HepG2 (cell line): ENCODE measurements at regions not wholly inside any gene's neighbourhood (a gene's known extent, or its start where the extent isn't known, plus 50 kb on each side); places are given as distances from the start of the nearest gene placed in this dataset.

Experiments
- ATAC-seq: fragments of 200-7000 bp; cut with Tn5 transposase; 3 replicates; pipeline ENCODE4 v1.9.1; 2020; ENCODE audit warnings: mild to moderate bottlenecking, moderate library complexity
- BruUV-seq: library from RNA; stranded (reverse); fragments of 400-500 nt; replicated peaks from 2 replicates; lab custom pipeline; 2021; lab: Mats Ljungman, UMichigan
- CTCF ChIA-PET: fragments of 300-600 bp; formaldehyde crosslinking; extraction: SDS; loops from one replicate; lab custom pipeline; 2021; ENCODE audit warnings: low total read pairs, inconsistent platforms, low intra/inter-chr PET ratio; lab: Yijun Ruan, JAX
- POLR2A ChIA-PET: fragments of 350-600 bp; sonication (Branson Sonifier 250); formaldehyde crosslinking; loops from one replicate; lab custom pipeline; 2020; ENCODE audit warnings: antibody characterized with exemption, inconsistent platforms; lab: Yijun Ruan, JAX
- DNase-seq: peaks from one replicate; pipeline ENCODE4 v3.0.0-alpha.2; 2015; ENCODE audit warnings: low spot score
- FAIRE-seq: peaks from 3 replicates; lab custom pipeline; 2011; peaks lifted over from hg19 to GRCh38; lab: Jason Lieb, UNC
- H2AFZ ChIP-seq: one replicate; pipeline ENCODE4 v1.6.1; 2011; ENCODE audit warnings: low read length, inconsistent platforms
- H3K27ac ChIP-seq: fragments of 300-600 bp; 3 replicates; pipeline ENCODE4 v1.8.0; 2011; ENCODE audit warnings: mixed run types, mild to moderate bottlenecking, mixed read lengths, low read length, inconsistent platforms; ENCODE audit not compliant: insufficient read depth; ENCODE audit errors: extremely low read length
- H3K27me3 ChIP-seq, 2 experiments: fragments of 200-600 bp in 1 of 2; 2 replicates in 1 of 2; 3 replicates in 1 of 2; pipeline versions ENCODE4 v1.6.0 to v1.8.0; 2011; ENCODE audit warnings: low read length in 2 of 2, mild to moderate bottlenecking in 2 of 2, moderate library complexity in 2 of 2, inconsistent platforms in 1 of 2; ENCODE audit not compliant: insufficient read depth in 2 of 2, control insufficient read depth in 1 of 2
- H3K36me3 ChIP-seq, 2 experiments: fragments of 200-600 bp in 1 of 2; replicated peaks in 1 of 2; 2 replicates in 1 of 2; 3 replicates in 1 of 2; pipeline versions ENCODE4 v1.5.1 to v1.8.0; 2011; ENCODE audit warnings: low read length in 2 of 2, inconsistent platforms in 1 of 2; ENCODE audit not compliant: insufficient read depth in 2 of 2, control insufficient read depth in 1 of 2
- H3K4me1 ChIP-seq: 2 replicates; pipeline ENCODE4 v1.5.1; 2012; ENCODE audit warnings: low read length, inconsistent platforms; ENCODE audit not compliant: insufficient read depth
- H3K4me2 ChIP-seq: 2 replicates; pipeline ENCODE4 v1.6.0; 2011; ENCODE audit warnings: low read depth, low read length, inconsistent platforms
- H3K4me3 ChIP-seq, 3 experiments: fragments of 200-600 bp in 1 of 3; sonication (generic), shearing (Covaris generic) in 1 of 3; replicated peaks in 1 of 3; 2 replicates each; pipeline ENCODE4 v1.5.1; 2011 to 2016; ENCODE audit warnings: low read length in 3 of 3, inconsistent platforms in 2 of 3, low read depth in 2 of 3, mild to moderate bottlenecking in 2 of 3, control low read depth in 1 of 3, mixed read lengths in 1 of 3; ENCODE audit not compliant: insufficient read depth in 1 of 3
- H3K79me2 ChIP-seq: one replicate; pipeline ENCODE4 v1.6.1; 2011; ENCODE audit warnings: low read length, inconsistent platforms; ENCODE audit not compliant: insufficient read depth
- H3K9ac ChIP-seq: 2 replicates; pipeline ENCODE4 v1.6.0; 2011; ENCODE audit warnings: mild to moderate bottlenecking, low read depth, low read length, inconsistent platforms; ENCODE audit not compliant: insufficient read depth
- H3K9me3 ChIP-seq: 2 replicates; pipeline ENCODE4 v1.5.1; 2012; ENCODE audit warnings: mild to moderate bottlenecking, low read length
- H4K20me1 ChIP-seq: 2 replicates; pipeline ENCODE4 v1.6.0; 2011; ENCODE audit warnings: inconsistent platforms, mild to moderate bottlenecking, low read length, moderate library complexity; ENCODE audit not compliant: insufficient read depth
- BORCS8-MEF2B ChIP-seq: sonication (generic); formaldehyde crosslinking; IDR thresholded peaks from 2 replicates; pipeline ENCODE4 v1.8.0; 2022; ENCODE audit warnings: mild to moderate bottlenecking, missing genetic modification reagents
- FOXK2 ChIP-seq: fragments of 450-650 bp; IDR thresholded peaks from 2 replicates; pipeline ENCODE4 v1.6.1; 2016
- GFI1 ChIP-seq: sonication (generic); formaldehyde crosslinking; IDR thresholded peaks from 2 replicates; pipeline ENCODE4 v1.5.0; 2020; ENCODE audit warnings: missing genetic modification reagents, mild to moderate bottlenecking, borderline replicate concordance
- HMG20A ChIP-seq: IDR thresholded peaks from 2 replicates; pipeline ENCODE4 v1.6.1; 2016; ENCODE audit warnings: borderline replicate concordance
- HMG20B ChIP-seq: conservative IDR thresholded peaks from 2 replicates; pipeline ENCODE4 v1.6.1; 2016; ENCODE audit warnings: missing genetic modification reagents, missing compliant biosample characterization
- NFE2 ChIP-seq: sonication (generic); formaldehyde crosslinking; IDR thresholded peaks from 2 replicates; pipeline ENCODE4 v1.4.0; 2020; ENCODE audit warnings: missing genetic modification reagents
- NR2F1 ChIP-seq, 2 experiments: fragments of 450-650 bp in 1 of 2; formaldehyde crosslinking in 1 of 2; IDR thresholded peaks; 2 replicates each; pipeline versions ENCODE4 v1.5.0 to v1.6.1; 2016 to 2020; ENCODE audit warnings: mild to moderate bottlenecking in 1 of 2, missing compliant biosample characterization in 1 of 2, missing genetic modification reagents in 1 of 2, moderate library complexity in 1 of 2
- RBAK ChIP-seq: sonication (generic); formaldehyde crosslinking; IDR thresholded peaks from 2 replicates; pipeline ENCODE4 v1.5.1; 2020; ENCODE audit warnings: mild to moderate bottlenecking, missing genetic modification reagents
- SATB2 ChIP-seq: sonication (generic); formaldehyde crosslinking; IDR thresholded peaks from 2 replicates; pipeline ENCODE4 v1.5.0; 2020; ENCODE audit warnings: missing genetic modification reagents
- SP2 ChIP-seq: sonication (generic); formaldehyde crosslinking; IDR thresholded peaks from 2 replicates; pipeline ENCODE4 v1.5.1; 2020; ENCODE audit warnings: mild to moderate bottlenecking, missing genetic modification reagents
- ZBTB38 ChIP-seq: sonication (generic); formaldehyde crosslinking; IDR thresholded peaks from 2 replicates; pipeline ENCODE4 v1.5.1; 2020; ENCODE audit warnings: mild to moderate bottlenecking, missing genetic modification reagents
- ZNF547 ChIP-seq: sonication (generic); formaldehyde crosslinking; IDR thresholded peaks from 2 replicates; pipeline ENCODE4 v1.5.1; 2020; ENCODE audit warnings: mild to moderate bottlenecking, missing genetic modification reagents
- ZNF773 ChIP-seq: sonication (generic); formaldehyde crosslinking; IDR thresholded peaks from 2 replicates; pipeline ENCODE4 v1.4.0; 2020; ENCODE audit warnings: missing genetic modification reagents, borderline replicate concordance
- ZNF788 ChIP-seq: sonication (generic); formaldehyde crosslinking; IDR thresholded peaks from 2 replicates; pipeline ENCODE4 v1.5.0; 2020; ENCODE audit warnings: mild to moderate bottlenecking, missing genetic modification reagents, borderline replicate concordance
- WGBS: methylation state at CpG from one replicate; pipeline ENCODE4 v1.1.6; 2017; ENCODE audit warnings: low lambda C conversion rate; 5-methylcytosine and 5-hydroxymethylcytosine counted together
- in situ Hi-C: cut with HindIII; loops from 2 replicates; pipeline ENCODE4 v1.10.0; 2017; ENCODE audit warnings: low pct_unique_long_range_greater_than_20kb; ENCODE audit not compliant: extremely low pct_ligation_motif_present
- intact Hi-C: fragments of 100-400 bp; cut with micrococcal nuclease; formaldehyde crosslinking; loops from one replicate; pipeline ENCODE4 v1.10.0; 2022; ENCODE audit not compliant: unreplicated experiment
- TF ChIP-seq, protein P1 (sequence below): sonication (generic); formaldehyde crosslinking; IDR thresholded peaks from 2 replicates; pipeline ENCODE4 v1.4.0; 2020; ENCODE audit warnings: mild to moderate bottlenecking, missing genetic modification reagents
- TF ChIP-seq, protein P2 (sequence below): sonication (generic); formaldehyde crosslinking; IDR thresholded peaks from 2 replicates; pipeline ENCODE4 v1.8.1; 2023; ENCODE audit warnings: mild to moderate bottlenecking, inconsistent platforms, moderate library complexity, missing genetic modification reagents, borderline replicate concordance
- TF ChIP-seq, protein P3 (sequence below): sonication (generic); formaldehyde crosslinking; IDR thresholded peaks from 2 replicates; pipeline ENCODE4 v1.5.0; 2020; ENCODE audit warnings: missing genetic modification reagents

- no peaks in the 10 kb centered on the region for H3K4me1 ChIP-seq
- H3K36me3 ChIP-seq, result no peaks in the 10 kb centered on the region
- no peak overlapping the region for H3K27ac ChIP-seq
- 0% methylated on average over 2 of the region's 2 CpGs for WGBS
- in situ Hi-C loops (no loop called here), intact Hi-C loops (no loop called here)
- ATAC-seq, result no peak
- DNase-seq, result no peak
- peaks cover 77% of the 10 kb centered on the region for H3K9me3 ChIP-seq
- H4K20me1 ChIP-seq, result no peaks in the 10 kb centered on the region
- FAIRE-seq, result no peak
- no peaks in the 10 kb centered on the region for H3K79me2 ChIP-seq
- POLR2A ChIA-PET, result no interaction called here
- no peak for TF ChIP-seq ZNF547 (CRISPR knock-in tag)
- TF ChIP-seq RBAK (CRISPR knock-in tag), result no peak
- no peak for TF ChIP-seq HMG20A (CRISPR knock-in tag)
- TF ChIP-seq ZNF788 (CRISPR knock-in tag), result no peak
- TF ChIP-seq BORCS8-MEF2B (CRISPR knock-in tag), result no peak
- TF ChIP-seq SP2 (CRISPR knock-in tag), result no peak
- TF ChIP-seq NR2F1 (CRISPR knock-in tag; IDR thresholded peaks at IDR 0.05), result no peak
- TF ChIP-seq, protein P1, sequence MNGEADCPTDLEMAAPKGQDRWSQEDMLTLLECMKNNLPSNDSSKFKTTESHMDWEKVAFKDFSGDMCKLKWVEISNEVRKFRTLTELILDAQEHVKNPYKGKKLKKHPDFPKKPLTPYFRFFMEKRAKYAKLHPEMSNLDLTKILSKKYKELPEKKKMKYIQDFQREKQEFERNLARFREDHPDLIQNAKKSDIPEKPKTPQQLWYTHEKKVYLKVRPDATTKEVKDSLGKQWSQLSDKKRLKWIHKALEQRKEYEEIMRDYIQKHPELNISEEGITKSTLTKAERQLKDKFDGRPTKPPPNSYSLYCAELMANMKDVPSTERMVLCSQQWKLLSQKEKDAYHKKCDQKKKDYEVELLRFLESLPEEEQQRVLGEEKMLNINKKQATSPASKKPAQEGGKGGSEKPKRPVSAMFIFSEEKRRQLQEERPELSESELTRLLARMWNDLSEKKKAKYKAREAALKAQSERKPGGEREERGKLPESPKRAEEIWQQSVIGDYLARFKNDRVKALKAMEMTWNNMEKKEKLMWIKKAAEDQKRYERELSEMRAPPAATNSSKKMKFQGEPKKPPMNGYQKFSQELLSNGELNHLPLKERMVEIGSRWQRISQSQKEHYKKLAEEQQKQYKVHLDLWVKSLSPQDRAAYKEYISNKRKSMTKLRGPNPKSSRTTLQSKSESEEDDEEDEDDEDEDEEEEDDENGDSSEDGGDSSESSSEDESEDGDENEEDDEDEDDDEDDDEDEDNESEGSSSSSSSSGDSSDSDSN, result no peak
- no peak for TF ChIP-seq FOXK2
- no peak for TF ChIP-seq GFI1 (CRISPR knock-in tag)
- TF ChIP-seq, protein P2, sequence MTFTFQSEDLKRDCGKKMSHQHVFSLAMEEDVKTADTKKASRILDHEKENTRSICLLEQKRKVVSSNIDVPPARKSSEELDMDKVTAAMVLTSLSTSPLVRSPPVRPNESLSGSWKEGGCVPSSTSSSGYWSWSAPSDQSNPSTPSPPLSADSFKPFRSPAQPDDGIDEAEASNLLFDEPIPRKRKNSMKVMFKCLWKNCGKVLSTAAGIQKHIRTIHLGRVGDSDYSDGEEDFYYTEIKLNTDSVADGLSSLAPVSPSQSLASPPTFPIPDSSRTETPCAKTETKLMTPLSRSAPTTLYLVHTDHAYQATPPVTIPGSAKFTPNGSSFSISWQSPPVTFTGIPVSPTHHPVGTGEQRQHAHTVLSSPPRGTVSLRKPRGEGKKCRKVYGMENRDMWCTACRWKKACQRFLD (CRISPR knock-in tag), result no peak
- TF ChIP-seq SATB2 (CRISPR knock-in tag), result no peak
- no peak for TF ChIP-seq ZBTB38 (CRISPR knock-in tag)
- no peak for TF ChIP-seq ZNF773 (CRISPR knock-in tag)
- TF ChIP-seq, protein P3, sequence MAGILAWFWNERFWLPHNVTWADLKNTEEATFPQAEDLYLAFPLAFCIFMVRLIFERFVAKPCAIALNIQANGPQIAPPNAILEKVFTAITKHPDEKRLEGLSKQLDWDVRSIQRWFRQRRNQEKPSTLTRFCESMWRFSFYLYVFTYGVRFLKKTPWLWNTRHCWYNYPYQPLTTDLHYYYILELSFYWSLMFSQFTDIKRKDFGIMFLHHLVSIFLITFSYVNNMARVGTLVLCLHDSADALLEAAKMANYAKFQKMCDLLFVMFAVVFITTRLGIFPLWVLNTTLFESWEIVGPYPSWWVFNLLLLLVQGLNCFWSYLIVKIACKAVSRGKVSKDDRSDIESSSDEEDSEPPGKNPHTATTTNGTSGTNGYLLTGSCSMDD (CRISPR knock-in tag), result no peak
- TF ChIP-seq NFE2, result no peak
- no peak for TF ChIP-seq HMG20B (CRISPR knock-in tag)
- H3K9ac ChIP-seq, result no peak overlapping the region
- BruUV-seq, result no TSS peak
- H3K4me2 ChIP-seq, result no peak overlapping the region
- no peak overlapping the region for H2AFZ ChIP-seq
- no peak overlapping the region for H3K4me3 ChIP-seq
- CTCF ChIA-PET, result no interaction called here
- H3K27me3 ChIP-seq, result no peaks in the 10 kb centered on the region
These were observed 578.1 kb upstream of the SYT4 start for GRCh38 chr18:43855376-43855775.
